GM12878 (cell line): ENCODE measurements at regions not wholly inside any gene's neighbourhood (a gene's known extent, or its start where the extent isn't known, plus 50 kb on each side); places are given as distances from the start of the nearest gene placed in this dataset.

Source experiments
- CHD4 ChIP-seq: fragments of 200-600 bp; sonication (generic); IDR thresholded peaks from 2 replicates; pipeline ENCODE4 v1.6.1; 2016; ENCODE audit warnings: mild to moderate bottlenecking
- CTCF ChIP-seq, 3 experiments: IDR thresholded peaks in 2 of 3; conservative IDR thresholded peaks in 1 of 3; 2 replicates each; pipeline ENCODE4 v1.5.1; 2011; ENCODE audit warnings: low read depth in 3 of 3, low read length in 3 of 3, mild to moderate bottlenecking in 3 of 3, control low read depth in 2 of 3, moderate library complexity in 2 of 3, inconsistent platforms in 1 of 3, mixed read lengths in 1 of 3; ENCODE audit not compliant: control insufficient read depth in 2 of 3, insufficient read depth in 1 of 3; ENCODE audit errors: extremely low read depth in 1 of 3
- EP300 ChIP-seq, 2 experiments: fragments of 150-350 bp in 1 of 2; IDR thresholded peaks; 2 replicates each; pipeline ENCODE4 v1.6.1; 2011 to 2012; ENCODE audit warnings: low read depth in 2 of 2, low read length in 2 of 2, borderline replicate concordance in 1 of 2, improper control_type of control experiment in 1 of 2, inconsistent platforms in 1 of 2; ENCODE audit not compliant: control insufficient read depth in 1 of 2
- JUNB ChIP-seq: IDR thresholded peaks from 2 replicates; pipeline ENCODE4 v1.6.1; 2016; ENCODE audit warnings: antibody characterized with exemption, mild to moderate bottlenecking
- MEF2A ChIP-seq: IDR thresholded peaks from 2 replicates; pipeline ENCODE4 v1.6.1; 2011; ENCODE audit warnings: low read depth, mild to moderate bottlenecking, low read length, moderate library complexity; ENCODE audit not compliant: insufficient read depth
- POLR2A ChIP-seq: IDR thresholded peaks from 2 replicates; pipeline ENCODE4 v1.6.1; 2011; ENCODE audit warnings: low read depth, mild to moderate bottlenecking, low read length
- POLR2AphosphoS5 ChIP-seq: IDR thresholded peaks from 2 replicates; pipeline ENCODE4 v1.6.1; 2011; ENCODE audit warnings: mild to moderate bottlenecking, low read length, inconsistent platforms
- ZBTB33 ChIP-seq: fragments of 450-650 bp; IDR thresholded peaks from 2 replicates; pipeline ENCODE4 v1.6.1; 2017; ENCODE audit warnings: mild to moderate bottlenecking

- TF ChIP-seq EP300 (IDR thresholded peaks at IDR 0.05; ENCODE audit: borderline replicate concordance in 1 of 2, control insufficient read depth in 1 of 2, low read depth in 2 of 2, low read length in 2 of 2): no peak
- no peak for TF ChIP-seq POLR2A
- no peak for TF ChIP-seq CTCF (IDR thresholded peaks at IDR 0.05 in 2 of 3, conservative IDR thresholded peaks at IDR 0.05 in 1 of 3; ENCODE audit: control insufficient read depth in 2 of 3, extremely low read depth in 1 of 3, insufficient read depth in 1 of 3, low read depth in 3 of 3, low read length in 3 of 3)
- TF ChIP-seq CHD4: no peak
- no peak for TF ChIP-seq ZBTB33
- TF ChIP-seq JUNB: no peak
- TF ChIP-seq MEF2A: no peak
- TF ChIP-seq POLR2AphosphoS5: no peak
Observed at GRCh38 chr18:78273876-78274275, 705.7 kb upstream of the SALL3 start.
